ENCODE measurements at regions not wholly inside any gene's neighbourhood (a gene's known extent, or its start where the extent isn't known, plus 50 kb on each side); places are given as distances from the start of the nearest gene placed in this dataset.

DNA sequence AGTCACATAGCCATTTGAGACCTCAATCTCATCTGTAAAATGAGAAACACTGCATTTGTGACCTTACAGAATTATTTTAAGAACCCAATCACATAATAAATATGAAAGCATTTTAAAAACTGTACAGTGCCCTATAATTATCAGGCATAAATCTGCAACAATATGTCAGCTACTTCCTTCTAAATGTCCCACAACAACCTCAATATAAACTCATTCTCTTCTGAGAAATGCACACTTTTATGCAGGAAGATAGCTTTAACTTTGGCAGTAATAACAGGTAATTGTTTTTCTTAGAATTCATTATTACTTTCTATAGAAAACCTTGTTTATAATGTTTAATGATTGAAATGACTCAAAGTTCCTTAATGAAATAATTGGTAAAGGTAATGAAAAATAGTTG lies 400.7 kb upstream of the AGTR1 start:
- TF ChIP-seq, protein P1, sequence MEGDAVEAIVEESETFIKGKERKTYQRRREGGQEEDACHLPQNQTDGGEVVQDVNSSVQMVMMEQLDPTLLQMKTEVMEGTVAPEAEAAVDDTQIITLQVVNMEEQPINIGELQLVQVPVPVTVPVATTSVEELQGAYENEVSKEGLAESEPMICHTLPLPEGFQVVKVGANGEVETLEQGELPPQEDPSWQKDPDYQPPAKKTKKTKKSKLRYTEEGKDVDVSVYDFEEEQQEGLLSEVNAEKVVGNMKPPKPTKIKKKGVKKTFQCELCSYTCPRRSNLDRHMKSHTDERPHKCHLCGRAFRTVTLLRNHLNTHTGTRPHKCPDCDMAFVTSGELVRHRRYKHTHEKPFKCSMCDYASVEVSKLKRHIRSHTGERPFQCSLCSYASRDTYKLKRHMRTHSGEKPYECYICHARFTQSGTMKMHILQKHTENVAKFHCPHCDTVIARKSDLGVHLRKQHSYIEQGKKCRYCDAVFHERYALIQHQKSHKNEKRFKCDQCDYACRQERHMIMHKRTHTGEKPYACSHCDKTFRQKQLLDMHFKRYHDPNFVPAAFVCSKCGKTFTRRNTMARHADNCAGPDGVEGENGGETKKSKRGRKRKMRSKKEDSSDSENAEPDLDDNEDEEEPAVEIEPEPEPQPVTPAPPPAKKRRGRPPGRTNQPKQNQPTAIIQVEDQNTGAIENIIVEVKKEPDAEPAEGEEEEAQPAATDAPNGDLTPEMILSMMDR (IDR thresholded peaks at IDR 0.05) = no peak
- no peak for TF ChIP-seq POLR2A (IDR thresholded peaks at IDR 0.05)
